ENCODE measurements at regions not wholly inside any gene's neighbourhood (a gene's known extent, or its start where the extent isn't known, plus 50 kb on each side); places are given as distances from the start of the nearest gene placed in this dataset.

DNA sequence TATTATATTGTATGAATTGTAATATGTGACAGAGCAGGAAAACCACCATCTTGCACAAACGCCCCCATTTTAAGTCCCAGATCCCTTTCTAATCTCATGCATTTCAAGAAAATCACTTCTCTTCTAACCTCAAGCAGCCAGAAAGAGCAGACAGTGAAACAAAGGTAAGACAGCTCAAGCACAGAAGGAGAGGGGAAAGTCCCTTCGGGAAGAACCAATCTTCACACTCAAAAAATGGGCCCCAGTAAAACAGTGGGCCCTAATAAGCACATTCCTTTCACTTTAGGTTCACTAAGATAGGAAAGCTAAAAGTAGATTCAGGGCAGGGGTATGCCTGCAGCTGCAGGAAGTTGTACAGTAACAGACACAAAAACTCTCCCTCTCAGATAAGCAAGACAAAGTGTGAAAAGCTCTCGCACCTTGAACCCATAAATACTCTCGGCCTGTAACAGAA, 1268.7 kb downstream of the SI start:
- TF ChIP-seq PHF8 (IDR thresholded peaks at IDR 0.05; ENCODE audit: borderline replicate concordance, low read depth), result no peak
- TF ChIP-seq, protein P1, sequence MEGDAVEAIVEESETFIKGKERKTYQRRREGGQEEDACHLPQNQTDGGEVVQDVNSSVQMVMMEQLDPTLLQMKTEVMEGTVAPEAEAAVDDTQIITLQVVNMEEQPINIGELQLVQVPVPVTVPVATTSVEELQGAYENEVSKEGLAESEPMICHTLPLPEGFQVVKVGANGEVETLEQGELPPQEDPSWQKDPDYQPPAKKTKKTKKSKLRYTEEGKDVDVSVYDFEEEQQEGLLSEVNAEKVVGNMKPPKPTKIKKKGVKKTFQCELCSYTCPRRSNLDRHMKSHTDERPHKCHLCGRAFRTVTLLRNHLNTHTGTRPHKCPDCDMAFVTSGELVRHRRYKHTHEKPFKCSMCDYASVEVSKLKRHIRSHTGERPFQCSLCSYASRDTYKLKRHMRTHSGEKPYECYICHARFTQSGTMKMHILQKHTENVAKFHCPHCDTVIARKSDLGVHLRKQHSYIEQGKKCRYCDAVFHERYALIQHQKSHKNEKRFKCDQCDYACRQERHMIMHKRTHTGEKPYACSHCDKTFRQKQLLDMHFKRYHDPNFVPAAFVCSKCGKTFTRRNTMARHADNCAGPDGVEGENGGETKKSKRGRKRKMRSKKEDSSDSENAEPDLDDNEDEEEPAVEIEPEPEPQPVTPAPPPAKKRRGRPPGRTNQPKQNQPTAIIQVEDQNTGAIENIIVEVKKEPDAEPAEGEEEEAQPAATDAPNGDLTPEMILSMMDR (IDR thresholded peaks at IDR 0.05), result no peak
- no peak for TF ChIP-seq EP300 (IDR thresholded peaks at IDR 0.05)

Measured in A549 (cell line).